Vagina (tissue), 2 donors: ENCODE measurements at regions not wholly inside any gene's neighbourhood (a gene's known extent, or its start where the extent isn't known, plus 50 kb on each side); places are given as distances from the start of the nearest gene placed in this dataset.

Experiments used
- DNase-seq, 2 donors: peaks; one replicate each; pipeline ENCODE4 v3.0.0-alpha.2; 2017; ENCODE audit errors: extremely low spot score in 2 of 2
- H3K27ac ChIP-seq: fragments of 200-600 bp; sonication (generic); one replicate; pipeline ENCODE4 v1.5.1; 2019
- H3K27me3 ChIP-seq: fragments of 200-600 bp; sonication (generic); one replicate; pipeline ENCODE4 v1.5.1; 2019
- H3K36me3 ChIP-seq, 2 donors: fragments of 200-600 bp; sonication (generic); one replicate each; pipeline ENCODE4 v1.5.1; 2017 to 2019
- H3K4me1 ChIP-seq: fragments of 200-600 bp; sonication (generic); one replicate; pipeline ENCODE4 v1.5.1; 2019
- H3K4me3 ChIP-seq, 2 donors: fragments of 200-600 bp; sonication (generic); 1 replicate in 1 of 2; 2 replicates in 1 of 2; pipeline ENCODE4 v1.5.1; 2016 to 2019
- H3K9me3 ChIP-seq: fragments of 200-600 bp; sonication (generic); one replicate; pipeline ENCODE4 v1.5.1; 2019
- POLR2A ChIP-seq, 2 donors: fragments of 450-650 bp; IDR thresholded peaks; one replicate each; pipeline ENCODE4 v1.6.1; 2017; ENCODE audit warnings: antibody characterized with exemption in 2 of 2, mild to moderate bottlenecking in 2 of 2, moderate library complexity in 2 of 2
- POLR2AphosphoS5 ChIP-seq, 2 donors: sonication (generic); formaldehyde crosslinking; IDR thresholded peaks; one replicate each; pipeline ENCODE4 v1.9.0; 2017; ENCODE audit warnings: antibody characterized with exemption in 2 of 2, mild to moderate bottlenecking in 2 of 2, low read depth in 1 of 2; ENCODE audit not compliant: insufficient read depth in 1 of 2
- intact Hi-C: fragments of 100-400 bp; cut with DNase I; formaldehyde crosslinking; loops from one replicate; pipeline ENCODE4 v1.15.1; 2023
- TF ChIP-seq, protein P1 (sequence below), 3 experiments: fragments of 450-650 bp in 2 of 3; fragments of 200-600 bp in 1 of 3; sonication (generic) in 1 of 3; IDR thresholded peaks; one replicate each; pipeline ENCODE4 v1.5.1; 2017 to 2019; ENCODE audit warnings: antibody characterized with exemption in 3 of 3, mild to moderate bottlenecking in 2 of 3, moderate library complexity in 2 of 3

DNA sequence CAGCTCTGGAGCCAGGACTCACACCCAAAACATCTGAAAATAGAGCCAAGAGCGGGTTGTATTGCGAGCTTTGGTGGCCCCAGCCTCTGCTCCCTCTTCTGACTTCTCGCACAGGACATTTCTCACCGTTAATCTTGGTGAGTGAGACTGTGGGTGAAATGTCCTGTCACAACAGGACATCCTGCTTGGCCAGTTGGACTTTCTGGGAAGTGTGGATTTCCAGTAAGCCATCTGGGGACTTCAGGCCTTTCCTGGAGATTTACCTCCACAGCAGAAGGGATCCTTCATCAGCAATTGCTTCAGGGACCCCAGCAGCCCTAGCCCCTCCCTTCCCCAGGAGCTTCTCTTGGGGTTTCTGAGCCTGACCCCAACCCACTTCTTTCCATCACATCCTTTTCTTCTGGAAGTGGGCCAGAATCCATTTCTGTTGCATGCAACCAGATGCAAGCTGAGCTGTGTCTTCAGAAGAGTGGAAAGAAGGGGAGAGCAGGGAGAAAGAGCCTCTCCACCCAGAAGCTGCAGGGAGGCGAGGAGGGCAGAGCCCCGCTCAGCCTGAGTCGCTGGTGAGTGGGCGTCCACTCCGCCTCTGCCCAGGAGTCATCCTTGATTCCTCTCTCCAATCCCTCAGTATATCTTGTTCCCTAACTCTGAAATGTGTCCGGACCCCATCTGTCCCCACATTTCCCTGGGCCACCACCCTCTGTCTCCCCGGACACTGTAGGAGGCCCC, 50.3 kb upstream of the GADD45G start:
- no peak for DNase-seq
- no peaks in the 10 kb centered on the region for H3K9me3 ChIP-seq
- H3K27ac ChIP-seq: no peak overlapping the region
- intact Hi-C loops: no loop called here
- H3K27me3 ChIP-seq: no peaks in the 10 kb centered on the region
- no peak overlapping the region for H3K4me3 ChIP-seq
- TF ChIP-seq POLR2AphosphoS5 (IDR thresholded peaks at IDR 0.05; ENCODE audit: insufficient read depth in 1 of 2, low read depth in 1 of 2) (no peak), POLR2A (IDR thresholded peaks at IDR 0.05) (no peak)
- TF ChIP-seq, protein P1, sequence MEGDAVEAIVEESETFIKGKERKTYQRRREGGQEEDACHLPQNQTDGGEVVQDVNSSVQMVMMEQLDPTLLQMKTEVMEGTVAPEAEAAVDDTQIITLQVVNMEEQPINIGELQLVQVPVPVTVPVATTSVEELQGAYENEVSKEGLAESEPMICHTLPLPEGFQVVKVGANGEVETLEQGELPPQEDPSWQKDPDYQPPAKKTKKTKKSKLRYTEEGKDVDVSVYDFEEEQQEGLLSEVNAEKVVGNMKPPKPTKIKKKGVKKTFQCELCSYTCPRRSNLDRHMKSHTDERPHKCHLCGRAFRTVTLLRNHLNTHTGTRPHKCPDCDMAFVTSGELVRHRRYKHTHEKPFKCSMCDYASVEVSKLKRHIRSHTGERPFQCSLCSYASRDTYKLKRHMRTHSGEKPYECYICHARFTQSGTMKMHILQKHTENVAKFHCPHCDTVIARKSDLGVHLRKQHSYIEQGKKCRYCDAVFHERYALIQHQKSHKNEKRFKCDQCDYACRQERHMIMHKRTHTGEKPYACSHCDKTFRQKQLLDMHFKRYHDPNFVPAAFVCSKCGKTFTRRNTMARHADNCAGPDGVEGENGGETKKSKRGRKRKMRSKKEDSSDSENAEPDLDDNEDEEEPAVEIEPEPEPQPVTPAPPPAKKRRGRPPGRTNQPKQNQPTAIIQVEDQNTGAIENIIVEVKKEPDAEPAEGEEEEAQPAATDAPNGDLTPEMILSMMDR (IDR thresholded peaks at IDR 0.05): no peak
- no peaks in the 10 kb centered on the region for H3K36me3 ChIP-seq
- H3K4me1 ChIP-seq: no peaks in the 10 kb centered on the region

DNA sequence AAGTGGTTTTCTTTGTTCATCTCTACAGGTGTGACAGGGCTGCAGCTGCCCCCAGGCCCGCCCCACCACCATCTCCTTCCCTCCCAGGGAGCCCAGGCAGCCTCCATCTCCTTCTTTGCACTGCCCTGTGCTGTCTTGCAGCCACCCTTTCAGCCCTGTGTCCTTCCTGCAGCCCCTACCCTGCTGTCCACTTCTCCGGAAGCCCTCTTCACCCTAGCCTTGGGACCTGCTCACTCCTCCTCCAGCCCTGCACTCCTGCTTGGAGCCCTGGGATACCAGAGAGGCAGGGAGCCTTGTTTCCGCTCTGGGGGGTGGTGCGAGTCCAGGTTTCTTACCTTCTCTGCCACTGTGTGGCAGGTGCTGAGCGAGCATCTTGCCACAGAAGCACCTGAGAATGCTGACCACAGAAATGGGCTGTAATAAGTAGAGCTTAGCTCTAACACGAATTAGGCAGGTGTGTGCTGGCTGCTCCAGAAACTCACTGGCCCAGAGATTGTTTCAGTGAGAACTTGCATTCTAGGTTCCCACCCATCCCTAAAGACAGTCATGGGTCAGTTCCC, 51.3 kb upstream of the GADD45G start:
- Histone ChIP-seq H3K4me1 (peaks cover 4% of the 10 kb centered on the region), H3K27ac (no peak overlapping the region), H3K4me3 (no peak overlapping the region), H3K27me3 (no peaks in the 10 kb centered on the region), H3K9me3 (no peaks in the 10 kb centered on the region), H3K36me3 (no peaks in the 10 kb centered on the region)
- DNase-seq: no peak
- intact Hi-C loops: no loop called here
- no peak for TF ChIP-seq POLR2A (IDR thresholded peaks at IDR 0.05)
- TF ChIP-seq POLR2AphosphoS5 (IDR thresholded peaks at IDR 0.05; ENCODE audit: insufficient read depth in 1 of 2, low read depth in 1 of 2): no peak
- TF ChIP-seq, protein P1 (IDR thresholded peaks at IDR 0.05): no peak

DNA sequence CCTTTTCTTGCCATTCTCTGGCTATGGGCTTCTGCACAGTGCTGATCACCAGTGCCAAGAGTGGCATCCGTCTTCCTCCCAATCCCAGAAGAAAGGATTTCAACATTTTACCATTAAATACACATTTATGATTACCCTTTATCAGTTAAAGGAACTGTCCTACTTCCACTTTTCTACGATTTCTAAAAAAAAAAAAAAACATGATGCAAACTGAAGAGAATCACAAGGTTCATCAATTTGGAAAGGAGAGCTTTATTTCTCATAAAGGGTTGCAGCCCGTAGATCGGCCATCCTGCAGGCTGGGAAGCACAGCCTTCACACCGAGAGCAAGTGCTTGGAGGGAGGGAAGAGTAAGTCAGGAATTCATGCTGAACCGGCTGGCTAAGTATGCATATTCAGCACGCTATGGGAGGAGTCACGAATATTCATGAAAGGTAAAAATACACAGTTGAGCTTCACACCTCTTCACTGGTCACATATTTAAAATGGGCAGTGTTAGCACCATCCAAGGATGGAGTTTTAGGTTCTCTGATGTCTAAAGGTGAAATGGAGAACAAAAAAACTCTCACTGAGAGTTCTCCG, 52.5 kb upstream of the SEMA4D start:
- Histone ChIP-seq H3K4me3 (no peak overlapping the region), H3K4me1 (peaks cover 5% of the 10 kb centered on the region), H3K9me3 (no peaks in the 10 kb centered on the region), H3K27ac (no peak overlapping the region), H3K27me3 (no peaks in the 10 kb centered on the region), H3K36me3 (no peaks in the 10 kb centered on the region)
- DNase-seq: no peak
- TF ChIP-seq, protein P1 (IDR thresholded peaks at IDR 0.05): no peak
- TF ChIP-seq POLR2AphosphoS5 (IDR thresholded peaks at IDR 0.05; ENCODE audit: insufficient read depth in 1 of 2, low read depth in 1 of 2) (no peak), POLR2A (IDR thresholded peaks at IDR 0.05) (no peak)
- intact Hi-C loops: no loop called here

DNA sequence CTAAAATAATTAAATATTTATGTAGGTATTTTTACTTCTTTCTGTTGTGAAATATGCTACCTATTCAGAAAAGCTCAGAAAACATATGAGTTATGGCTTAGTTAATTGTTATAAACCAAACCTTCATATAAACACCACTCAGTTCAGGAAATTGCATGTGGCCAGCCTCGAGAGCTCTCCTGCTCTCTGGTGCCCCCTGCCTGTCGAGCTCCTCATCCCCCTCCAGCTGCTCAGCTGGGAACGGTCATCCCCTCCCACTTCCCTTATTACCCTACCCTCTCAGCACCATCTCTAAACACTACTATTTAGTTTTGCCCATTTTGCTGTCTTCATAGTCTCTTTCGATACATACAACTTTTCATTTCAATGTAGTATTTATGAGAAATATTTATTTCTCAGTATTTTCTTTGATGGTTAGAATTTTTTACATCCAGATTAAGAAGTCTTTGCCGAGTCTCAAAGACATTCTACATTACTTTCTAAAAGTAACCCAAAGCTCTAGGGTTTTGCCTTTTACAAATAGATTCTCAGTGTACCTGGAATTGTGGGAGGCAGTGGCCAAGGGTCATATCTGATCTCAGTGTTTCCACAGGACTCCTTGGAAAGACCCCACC, 51.2 kb upstream of the SEMA4D start:
- no peaks in the 10 kb centered on the region for H3K36me3 ChIP-seq
- no peaks in the 10 kb centered on the region for H3K27me3 ChIP-seq
- H3K27ac ChIP-seq: no peak overlapping the region
- H3K4me3 ChIP-seq: no peak overlapping the region
- no peak for DNase-seq
- intact Hi-C loops: no loop called here
- H3K9me3 ChIP-seq: no peaks in the 10 kb centered on the region
- H3K4me1 ChIP-seq: peaks cover 7% of the 10 kb centered on the region
- TF ChIP-seq, protein P1 (IDR thresholded peaks at IDR 0.05): peak; percentile 81 to 85 (median 85)
- TF ChIP-seq POLR2A (IDR thresholded peaks at IDR 0.05) (no peak), POLR2AphosphoS5 (IDR thresholded peaks at IDR 0.05; ENCODE audit: insufficient read depth in 1 of 2, low read depth in 1 of 2) (peak in 1 of 2 donors; percentile 46)
